GM18873 (cell line): ENCODE measurements at regions not wholly inside any gene's neighbourhood (a gene's known extent, or its start where the extent isn't known, plus 50 kb on each side); places are given as distances from the start of the nearest gene placed in this dataset.
"Not testable (repeated sequence)": the region's sequence is repeated elsewhere in the genome, so short reads cannot be mapped to it uniquely, and the experiment has no call there.

ENCODE experiments used
- ATAC-seq: cut with Tn5 transposase; IDR thresholded peaks from one replicate; pipeline ENCODE4 v1.9.1; 2021; ENCODE audit warnings: mild to moderate bottlenecking, moderate library complexity, moderate number of reproducible peaks; ENCODE audit not compliant: unreplicated experiment, low FRiP score

DNA sequence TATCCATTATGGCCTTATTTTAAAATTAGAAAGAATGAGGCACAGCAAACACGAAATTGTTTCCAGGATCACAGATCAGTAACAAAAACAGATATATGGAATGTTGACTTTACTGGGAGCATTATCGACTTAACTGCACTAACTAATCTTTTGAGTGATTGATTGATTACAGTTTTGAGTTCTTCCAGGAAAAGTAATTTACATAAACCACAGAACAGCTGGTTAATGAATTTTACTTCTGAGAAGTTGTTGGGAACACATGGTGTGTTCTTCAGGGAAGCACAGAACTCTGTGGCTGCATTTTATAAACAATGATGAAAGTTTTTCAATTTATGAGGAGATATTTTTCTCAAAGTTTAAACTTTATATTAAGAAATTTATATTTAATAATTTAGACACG, 802.4 kb upstream of the ACO1 start:
- no peak for ATAC-seq

DNA sequence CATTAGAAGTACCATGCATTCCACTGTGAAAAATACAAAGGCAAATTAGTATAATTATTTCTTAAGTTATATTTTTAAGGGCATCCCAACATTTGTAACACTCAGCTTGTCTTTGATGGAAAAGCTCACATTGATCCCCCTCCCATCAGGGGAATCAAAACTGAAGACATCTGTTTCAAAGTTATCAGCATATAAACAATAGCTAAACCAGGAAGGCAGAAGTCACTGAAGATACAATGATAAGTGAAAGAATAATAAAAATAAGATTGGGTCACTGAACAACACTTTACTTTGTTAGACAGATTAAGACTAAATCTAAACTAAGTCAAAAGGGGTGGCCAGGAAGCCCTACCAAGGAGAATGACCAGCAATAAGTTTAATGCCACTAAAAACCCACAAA, 801.9 kb upstream of the ACO1 start:
- ATAC-seq: no peak

DNA sequence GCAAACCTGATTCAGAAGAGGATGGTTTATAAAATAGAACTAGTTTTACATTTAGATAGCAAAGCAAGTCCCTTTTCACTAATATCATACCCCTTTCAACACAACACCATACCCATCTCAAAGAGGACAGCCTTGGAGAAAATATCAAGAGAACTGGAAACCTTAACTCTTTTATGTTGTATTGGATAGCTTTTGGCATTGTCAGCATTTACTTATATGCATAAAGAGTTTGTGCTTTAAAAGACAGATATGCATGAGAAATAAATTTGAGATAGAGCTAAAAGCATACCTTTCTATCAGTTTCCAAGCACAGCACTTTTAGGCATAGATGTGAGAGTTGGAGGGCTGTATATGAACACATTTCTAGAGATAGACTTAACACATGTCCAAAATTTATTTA, 799.3 kb upstream of the ACO1 start:
- no peak for ATAC-seq

DNA sequence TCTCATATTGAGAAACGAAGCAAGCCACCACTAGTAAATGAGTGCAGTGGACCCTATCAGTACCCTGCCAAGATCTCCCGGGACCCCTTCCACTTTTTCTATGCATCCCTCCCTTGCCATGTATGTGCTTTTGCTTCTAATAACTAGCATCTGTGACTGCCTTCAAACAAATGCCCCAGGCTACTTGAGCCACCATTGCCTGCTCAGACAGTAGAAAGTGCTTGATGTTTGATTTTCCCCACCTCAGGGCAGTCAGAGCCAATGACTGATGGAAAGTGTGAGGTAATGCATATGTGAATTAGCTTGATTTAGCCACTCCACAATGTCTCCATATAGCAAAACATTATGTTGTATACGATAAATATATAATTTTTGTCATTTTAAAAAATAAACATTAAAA, 797.3 kb upstream of the ACO1 start:
- no peak for ATAC-seq

DNA sequence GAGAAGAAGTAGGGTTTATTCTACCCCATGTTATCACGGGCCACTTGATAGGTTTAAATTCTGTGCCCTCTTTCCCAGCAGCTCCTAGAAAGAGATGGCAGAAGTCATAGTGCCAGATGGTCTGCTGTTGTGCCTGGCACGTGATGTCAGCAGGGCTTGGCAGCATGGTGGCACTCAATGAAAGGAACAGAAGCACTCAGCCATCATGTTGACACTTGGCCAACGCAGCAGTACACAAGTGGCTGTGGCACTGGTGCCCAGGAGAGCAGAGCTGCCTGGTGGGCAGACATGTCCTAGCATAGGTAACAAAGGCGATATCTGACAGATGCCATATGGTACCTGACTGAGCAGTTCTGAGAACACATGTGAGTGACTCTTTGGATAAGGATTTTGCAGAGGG, 796.4 kb upstream of the ACO1 start:
- ATAC-seq: no peak

DNA sequence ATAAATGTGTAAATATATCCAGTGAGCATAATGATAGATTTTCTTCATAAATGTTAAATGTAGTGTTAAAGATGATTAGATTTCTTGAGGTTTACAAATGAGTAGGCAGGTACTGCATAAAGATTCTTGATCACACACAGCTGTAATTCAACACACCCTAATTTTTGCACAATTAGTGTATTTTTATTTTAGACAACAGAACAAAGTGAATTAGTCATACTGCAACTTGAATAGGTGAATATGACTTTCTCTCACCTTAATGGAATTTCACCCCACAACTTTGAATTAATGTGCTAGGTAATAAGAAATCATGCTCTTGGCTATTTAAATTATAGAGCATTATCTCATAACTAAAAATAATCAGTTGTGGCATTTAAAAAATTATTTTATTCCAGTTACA, 795.7 kb upstream of the ACO1 start:
- no peak for ATAC-seq

DNA sequence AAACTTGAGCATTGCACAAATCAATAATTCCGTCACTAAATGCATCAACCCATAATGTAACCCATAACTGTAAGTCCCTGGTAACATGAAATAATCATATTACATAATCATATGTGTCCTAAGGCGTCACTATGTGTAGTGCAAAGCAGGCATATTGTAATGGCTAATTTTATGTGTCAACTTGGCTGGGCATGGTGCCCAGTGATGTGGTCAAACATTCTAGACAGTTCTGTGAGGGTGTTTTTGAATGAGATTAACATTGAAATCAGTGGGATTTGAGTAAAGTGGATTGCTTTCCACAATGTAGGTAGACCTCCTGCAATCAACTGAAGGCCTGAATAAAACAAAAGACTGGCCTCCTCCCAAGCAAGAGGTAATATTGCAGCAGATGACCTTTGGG, 794.4 kb upstream of the ACO1 start:
- no peak for ATAC-seq

DNA sequence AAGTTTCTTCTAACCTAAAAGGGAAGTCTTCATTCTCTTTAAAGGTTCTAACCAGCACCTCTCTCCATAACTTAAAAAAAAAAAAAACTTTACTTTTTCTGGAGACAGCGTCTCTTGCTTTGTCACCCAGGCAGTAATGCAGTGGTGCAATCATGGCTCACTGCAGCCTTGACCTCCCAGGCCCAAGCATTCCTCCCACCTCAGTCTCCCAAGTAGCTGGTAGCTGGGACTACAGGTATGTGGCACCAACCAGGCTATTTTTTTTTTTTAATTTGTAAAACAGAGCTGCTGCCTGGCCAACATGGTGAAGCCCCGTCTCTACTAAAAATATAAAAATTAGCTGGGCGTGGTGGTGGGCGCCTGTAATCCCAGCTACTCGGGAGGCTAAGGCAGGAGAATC, 787.4 kb upstream of the ACO1 start:
- ATAC-seq: not testable (repeated sequence)

DNA sequence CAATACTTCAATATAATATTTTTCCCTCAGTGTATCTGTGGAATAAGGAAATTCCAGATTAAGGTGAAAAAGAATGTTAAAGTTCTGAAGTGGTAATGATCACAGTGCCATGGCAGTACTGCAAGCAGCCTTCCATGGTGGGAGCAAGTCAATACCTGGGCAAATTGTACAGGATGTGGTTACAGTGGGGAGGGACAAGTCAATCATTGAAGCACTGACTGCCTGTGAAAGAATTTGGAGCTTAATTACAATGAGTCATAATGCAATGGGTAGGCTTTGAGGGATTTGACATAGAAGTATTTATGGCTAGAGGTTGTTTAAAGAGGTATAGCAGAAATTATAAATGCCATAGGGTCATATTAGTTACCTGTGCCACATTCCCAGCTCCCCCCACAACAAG, 786.5 kb upstream of the ACO1 start:
- ATAC-seq: peak; percentile 68

DNA sequence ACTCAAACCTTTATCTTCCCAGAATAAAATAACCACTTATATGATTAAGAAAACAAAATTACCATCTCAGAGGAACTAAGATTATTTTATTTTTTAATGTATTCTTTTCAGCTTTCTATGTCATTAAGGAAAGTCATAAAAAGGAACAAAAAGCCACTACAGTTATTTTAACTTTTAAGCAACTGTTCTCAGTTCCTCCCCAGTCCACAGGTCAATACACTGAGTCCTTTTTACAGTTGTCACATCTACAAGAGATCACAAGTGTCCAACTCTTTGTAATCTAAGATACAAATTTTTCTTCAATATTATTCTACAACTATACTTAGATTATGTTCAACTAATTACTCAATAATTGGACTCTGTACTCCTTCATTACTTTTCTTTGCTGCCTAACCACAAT, 782.8 kb upstream of the ACO1 start:
- no peak for ATAC-seq

DNA sequence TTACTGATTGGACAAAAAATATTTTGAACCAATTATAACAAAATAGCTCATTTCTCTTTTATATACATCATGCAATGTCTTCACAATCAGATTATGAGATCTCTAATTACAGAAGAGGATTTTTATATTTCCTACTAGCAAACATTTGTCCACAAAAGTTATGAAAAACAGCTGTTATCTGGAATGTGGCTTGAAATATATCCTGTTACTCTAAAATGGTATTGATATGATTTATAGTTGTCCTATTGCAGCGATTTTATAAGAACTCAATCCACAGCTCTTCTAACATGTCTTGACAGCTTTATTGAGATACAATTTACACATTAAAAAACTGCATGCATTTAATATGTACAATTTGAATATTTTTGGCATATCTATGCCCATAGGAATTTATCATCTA, 779.9 kb upstream of the ACO1 start:
- no peak for ATAC-seq

DNA sequence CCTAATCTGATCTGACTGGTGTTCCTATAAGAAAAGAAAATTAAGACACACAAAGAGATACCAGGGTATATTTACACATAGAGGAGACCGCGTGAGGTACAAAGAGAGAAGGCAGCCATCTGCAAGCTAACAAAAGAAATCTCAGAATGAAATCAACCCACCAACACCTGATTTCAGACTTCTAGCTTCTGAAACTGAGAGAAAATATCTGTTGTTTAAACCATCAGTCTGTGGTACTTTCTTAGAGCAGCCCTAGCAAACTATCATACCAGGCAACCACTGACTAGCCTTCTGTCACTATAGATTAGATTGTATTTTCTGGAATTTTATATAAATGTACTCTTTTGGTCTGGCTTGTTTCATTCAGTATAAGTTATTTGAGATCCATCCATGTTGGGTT, 779.3 kb upstream of the ACO1 start:
- ATAC-seq: no peak

DNA sequence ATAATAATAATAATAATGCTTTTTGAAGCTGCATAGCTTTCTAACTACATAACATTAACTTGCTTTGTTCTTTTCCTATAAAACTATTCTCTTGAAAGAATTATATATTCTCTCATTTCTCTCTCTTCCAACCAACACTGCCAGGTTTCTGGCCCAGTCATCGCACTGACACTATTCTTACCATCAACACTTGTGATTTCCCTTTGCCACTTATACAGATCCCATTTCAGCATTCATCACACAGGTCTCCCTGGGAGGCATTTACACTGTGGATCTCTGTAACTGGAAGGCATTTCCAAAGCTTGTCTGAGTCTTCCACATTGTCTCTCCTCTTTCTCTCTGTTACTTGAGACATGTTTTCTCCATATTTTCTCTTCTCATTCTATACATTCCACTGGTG, 777.8 kb upstream of the ACO1 start:
- ATAC-seq: no peak

DNA sequence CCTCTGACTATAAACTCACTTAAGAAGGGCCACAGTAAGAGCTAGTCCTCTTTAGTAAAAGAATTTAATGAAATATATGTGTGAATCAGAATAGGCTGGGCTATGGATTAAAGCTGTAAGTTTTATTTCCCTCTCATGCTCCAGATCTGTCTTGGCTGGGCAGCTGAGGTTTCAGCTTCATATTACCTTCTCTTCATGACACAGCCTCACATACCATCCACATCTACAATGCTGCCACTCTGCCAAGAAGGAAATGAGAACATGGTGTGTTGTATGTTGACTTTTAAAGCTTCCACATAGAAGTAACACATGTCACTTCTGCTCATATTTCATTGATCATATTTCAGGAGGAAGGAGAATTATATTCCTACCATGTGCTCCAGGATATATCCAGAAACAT, 776.0 kb upstream of the ACO1 start:
- no peak for ATAC-seq

DNA sequence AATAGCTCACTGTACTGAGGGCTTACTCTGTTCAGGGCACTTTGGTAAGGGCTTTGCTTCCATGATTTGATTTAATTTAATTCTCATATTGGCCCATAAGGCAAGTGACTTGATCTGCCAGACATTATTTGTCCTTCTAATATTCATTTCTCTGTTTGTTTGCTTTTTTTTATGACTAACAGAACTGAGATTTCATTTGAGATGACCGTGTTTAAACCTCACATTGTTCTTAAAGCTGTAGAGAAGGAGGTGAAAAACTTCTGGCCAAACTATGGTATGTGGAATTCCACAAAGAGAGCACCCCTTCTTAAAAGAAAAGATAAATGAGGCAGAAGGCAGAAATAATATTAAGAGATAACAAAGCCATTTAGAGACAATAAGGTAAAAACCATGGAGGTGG, 775.6 kb upstream of the ACO1 start:
- ATAC-seq: no peak

DNA sequence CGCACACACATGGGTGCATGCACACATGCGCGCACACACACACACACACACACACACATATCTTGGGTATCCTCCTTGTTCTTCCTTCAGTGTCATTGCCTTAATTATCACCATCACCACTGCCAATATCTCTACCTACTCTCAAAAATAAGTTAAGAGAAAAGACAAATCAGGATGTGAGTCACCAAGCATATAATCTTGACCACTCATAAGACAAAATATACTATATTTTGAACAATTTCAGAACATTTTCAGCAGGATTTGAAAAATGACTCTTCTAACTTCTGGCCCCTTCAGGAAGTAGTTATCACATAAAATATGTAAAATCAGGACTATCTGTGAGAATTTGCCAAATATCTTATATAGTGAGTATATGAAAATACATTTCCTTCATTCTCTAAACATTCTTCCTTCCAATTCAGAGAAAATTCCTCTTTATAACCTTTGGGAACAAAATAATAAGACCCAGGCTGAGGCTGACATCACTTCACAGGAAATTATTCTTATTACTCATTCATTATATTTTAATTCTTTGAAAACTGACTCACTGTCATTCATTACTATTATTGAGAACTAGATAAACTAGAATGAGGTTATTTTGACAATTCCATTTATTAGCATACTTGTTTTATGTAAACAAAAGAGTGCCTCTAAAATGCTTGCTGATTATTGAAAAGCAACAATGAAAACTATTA, 772.0 kb upstream of the ACO1 start:
- ATAC-seq: no peak

DNA sequence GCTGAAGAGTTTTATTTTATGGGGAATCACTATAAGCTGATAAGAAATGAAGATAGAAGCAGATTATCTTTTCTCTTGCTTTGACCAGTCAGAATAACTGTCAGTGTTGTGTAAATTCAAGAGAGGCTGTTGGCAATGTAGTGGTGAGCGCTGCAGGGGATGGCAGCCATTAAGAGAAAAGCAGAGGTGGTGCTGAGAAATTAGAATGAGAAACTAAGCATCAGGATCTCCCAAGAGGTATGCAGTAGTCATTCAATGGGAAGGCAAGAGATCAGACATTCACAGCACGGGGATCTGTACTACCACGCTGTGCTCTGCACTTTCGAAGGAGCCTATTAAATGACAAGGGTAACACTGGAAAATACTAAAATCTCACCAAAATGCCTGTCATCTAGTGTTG, 768.5 kb upstream of the ACO1 start:
- ATAC-seq: no peak

DNA sequence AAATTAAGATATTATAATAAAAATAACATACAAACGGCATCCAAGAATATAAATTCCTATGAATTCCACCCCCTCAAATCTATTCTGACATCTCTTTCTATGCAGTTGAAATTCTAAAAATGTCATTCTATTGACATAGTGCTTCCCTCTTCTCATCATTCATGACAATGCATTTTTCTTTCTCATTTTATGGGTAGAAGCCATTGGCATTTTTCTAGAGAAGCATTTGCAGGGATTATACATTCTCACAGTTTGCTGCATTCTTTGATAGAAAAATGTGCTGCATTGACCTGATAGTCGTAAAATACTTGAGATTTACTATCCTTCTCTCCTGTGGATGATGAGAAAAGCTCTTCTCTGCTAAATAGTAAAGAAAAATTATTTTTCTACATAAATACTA, 760.9 kb upstream of the ACO1 start:
- ATAC-seq: no peak

DNA sequence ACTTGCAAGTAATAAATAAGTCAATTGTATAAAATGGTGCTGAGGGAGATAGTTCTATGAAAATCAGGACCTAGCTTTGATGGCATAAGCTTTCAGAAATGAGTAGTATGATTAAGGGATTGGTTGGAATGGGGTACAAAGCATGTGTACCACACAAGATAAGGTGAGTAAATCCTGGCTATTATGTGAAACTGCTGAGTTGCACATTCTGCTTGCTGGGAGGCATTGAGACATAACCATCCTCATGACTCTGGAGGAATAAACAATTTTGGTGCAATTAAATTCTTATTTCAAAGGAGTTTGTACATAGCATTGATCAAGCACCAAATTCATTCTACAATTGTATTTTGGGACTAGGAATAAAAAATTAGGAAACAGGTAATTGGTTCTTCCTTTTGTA, 755.2 kb upstream of the ACO1 start:
- no peak for ATAC-seq

DNA sequence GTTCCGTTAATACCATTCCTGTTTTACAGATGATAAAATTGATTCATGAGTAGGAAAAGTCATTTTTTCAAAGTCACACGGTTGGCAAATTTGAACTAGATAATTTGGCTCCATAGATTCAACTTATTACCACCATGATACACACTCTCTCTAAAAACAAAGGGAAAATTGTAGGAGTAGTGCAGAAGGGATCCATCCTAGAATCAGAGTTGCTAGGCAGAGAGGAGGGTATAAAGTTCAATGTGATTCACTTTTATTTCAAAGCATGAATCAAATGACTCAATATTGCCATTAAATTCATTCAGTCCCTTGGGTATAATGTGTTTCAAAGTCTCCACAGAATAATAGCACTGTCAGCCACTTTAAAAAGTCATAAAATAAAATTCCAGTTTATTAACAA, 747.2 kb upstream of the ACO1 start:
- no peak for ATAC-seq

DNA sequence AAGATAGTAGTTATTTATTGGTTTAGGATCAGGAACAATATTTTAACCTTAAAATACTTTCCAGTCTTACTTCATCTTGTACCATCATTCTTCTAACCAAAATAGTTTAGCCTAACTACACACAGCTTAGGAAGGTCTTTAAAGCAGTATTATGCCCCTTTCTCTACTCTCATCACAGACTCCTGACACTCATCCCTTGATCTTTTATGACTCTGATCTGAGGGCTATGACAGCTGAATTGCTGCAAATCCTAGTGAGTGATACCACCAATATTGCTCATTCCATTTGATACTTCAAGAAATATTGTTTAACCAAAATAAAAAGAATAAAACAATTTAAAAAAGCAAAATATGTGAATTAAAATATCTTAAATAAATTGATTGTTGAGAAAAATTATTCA, 746.6 kb upstream of the ACO1 start:
- ATAC-seq: no peak

DNA sequence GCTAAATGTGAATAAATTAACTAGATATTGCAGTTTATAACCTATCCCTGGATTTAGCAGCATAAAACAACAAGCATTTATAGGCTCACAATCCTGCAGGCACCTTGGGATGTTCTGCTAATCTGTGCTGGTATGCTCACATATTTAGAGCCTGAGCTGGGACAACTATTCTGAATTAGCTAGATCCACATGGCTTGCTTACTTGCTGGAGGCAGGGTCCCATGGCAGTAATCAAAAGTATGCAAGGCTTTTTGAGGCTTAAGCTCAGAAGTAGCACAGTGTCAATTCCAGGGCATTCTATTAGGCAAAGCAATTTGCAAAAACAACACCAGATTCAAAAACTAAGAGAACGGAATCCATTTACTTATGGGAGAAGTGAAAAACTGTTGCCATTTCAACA, 745.0 kb upstream of the ACO1 start:
- ATAC-seq: no peak

DNA sequence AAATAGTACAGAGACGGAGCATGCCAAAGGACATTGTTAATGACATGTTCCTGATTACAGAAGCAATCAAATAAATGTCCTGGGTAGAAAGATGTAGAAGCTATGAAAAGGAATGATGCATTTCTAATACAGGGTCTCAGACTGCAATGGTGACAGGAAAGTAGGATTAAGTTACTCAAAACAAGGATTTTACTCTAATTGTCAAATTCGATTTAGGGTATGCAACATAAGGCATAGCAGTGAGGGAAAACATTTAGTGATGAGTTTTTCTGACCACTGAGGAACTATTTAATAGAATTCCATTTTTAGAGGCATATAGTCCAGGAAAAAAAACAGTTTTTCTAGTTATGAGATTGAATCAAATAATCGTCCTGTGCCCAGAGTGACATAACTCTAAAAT, 715.1 kb upstream of the ACO1 start:
- no peak for ATAC-seq
